T-helper 9 cell (primary cell): ENCODE measurements at regions not wholly inside any gene's neighbourhood (a gene's known extent, or its start where the extent isn't known, plus 50 kb on each side); places are given as distances from the start of the nearest gene placed in this dataset.
"Not testable (repeated sequence)": the region's sequence is repeated elsewhere in the genome, so short reads cannot be mapped to it uniquely, and the experiment has no call there.

Experiments used
- DNase-seq: peaks from one replicate; pipeline ENCODE4 v3.0.0-alpha.2; 2020

GRCh38 chr3:75611724-75612460 is 52.2 kb upstream of the FRG2C start:
- DNase-seq = not testable (repeated sequence)
